MCF 10A (cell line): ENCODE measurements at regions not wholly inside any gene's neighbourhood (a gene's known extent, or its start where the extent isn't known, plus 50 kb on each side); places are given as distances from the start of the nearest gene placed in this dataset.

ENCODE experiments used
- BruUV-seq: library from RNA; stranded (reverse); fragments of 400-500 nt; replicated peaks from 2 replicates; lab custom pipeline; 2021; lab: Mats Ljungman, UMichigan
- CTCF ChIA-PET: fragments of 300-600 bp; sonication (Branson Sonifier 250); formaldehyde crosslinking; extraction: SDS; loops from one replicate; lab custom pipeline; 2021; ENCODE audit warnings: antibody characterized with exemption, inconsistent platforms; lab: Yijun Ruan, JAX
- POLR2A ChIA-PET: fragments of 300-600, 350-650 bp; sonication (Branson Sonifier 250); formaldehyde crosslinking; extraction: SDS; loops from one replicate; lab custom pipeline; 2020; ENCODE audit warnings: antibody characterized with exemption, inconsistent platforms; lab: Yijun Ruan, JAX
- DNase-seq: peaks from one replicate; pipeline ENCODE4 v3.0.0-alpha.2; 2018; ENCODE audit not compliant: unreplicated experiment
- H3K27ac Mint-ChIP-seq: one replicate; pipeline ENCODE4 v1.8.0; 2022; ENCODE audit warnings: mild to moderate bottlenecking, low read depth, mixed read lengths; ENCODE audit not compliant: unreplicated experiment
- H3K27me3 Mint-ChIP-seq: one replicate; pipeline ENCODE4 v1.8.0; 2022; ENCODE audit warnings: mixed read lengths; ENCODE audit not compliant: insufficient read depth, unreplicated experiment
- H3K36me3 Mint-ChIP-seq: one replicate; pipeline ENCODE4 v1.8.0; 2022; ENCODE audit warnings: mild to moderate bottlenecking, moderate library complexity, mixed read lengths; ENCODE audit not compliant: insufficient read depth, unreplicated experiment
- H3K4me1 Mint-ChIP-seq: one replicate; pipeline ENCODE4 v1.8.0; 2022; ENCODE audit warnings: mixed read lengths; ENCODE audit not compliant: insufficient read depth, unreplicated experiment
- H3K4me3 Mint-ChIP-seq: one replicate; pipeline ENCODE4 v1.8.0; 2022; ENCODE audit warnings: mild to moderate bottlenecking, moderate library complexity, mixed read lengths; ENCODE audit not compliant: unreplicated experiment
- H3K9me3 Mint-ChIP-seq: one replicate; pipeline ENCODE4 v1.8.0; 2022; ENCODE audit warnings: mixed read lengths; ENCODE audit not compliant: unreplicated experiment
- intact Hi-C: fragments of 100-400 bp; cut with micrococcal nuclease; formaldehyde crosslinking; loops from 2 replicates; pipeline ENCODE4 v1.14.1; 2022
- TF ChIP-seq, protein P1 (sequence below): fragments of 200-600 bp; IDR thresholded peaks from one replicate; pipeline ENCODE4 v1.8.0; 2022; ENCODE audit warnings: antibody characterized with exemption, mild to moderate bottlenecking; ENCODE audit not compliant: unreplicated experiment

DNA sequence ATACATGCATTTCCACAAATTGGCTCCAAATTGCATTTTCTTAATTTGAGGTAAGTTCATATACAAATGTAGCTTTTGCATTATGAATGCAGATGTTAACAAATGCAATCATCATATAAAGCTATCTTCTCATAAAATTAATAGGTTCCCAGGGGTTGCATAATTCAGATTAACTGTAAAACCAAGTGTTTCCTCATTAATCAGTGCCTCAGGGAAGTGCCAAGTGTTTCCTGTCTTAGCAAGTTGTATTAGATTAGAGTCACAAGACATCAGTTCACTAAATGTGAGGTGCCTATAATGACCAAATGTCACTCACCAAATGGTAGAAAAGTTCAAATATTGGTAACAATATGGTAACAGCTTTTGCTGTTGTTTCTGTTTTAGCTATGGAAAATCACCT is 140.8 kb downstream of the PTGER3 start:
- Mint-ChIP-seq H3K27me3 (peaks cover 24% of the 10 kb centered on the region), H3K9me3 (no peaks in the 10 kb centered on the region), H3K4me3 (no peak overlapping the region), H3K27ac (no peak overlapping the region), H3K4me1 (no peaks in the 10 kb centered on the region), H3K36me3 (no peaks in the 10 kb centered on the region)
- ChIA-PET CTCF (interaction anchor here (0.5 kb wide), 1 partner anchor 25 kb away, joined by 3 read pairs; no protein-coding TSS in a partner anchor), POLR2A (no interaction called here)
- intact Hi-C loops, result no loop called here
- no TSS peak for BruUV-seq
- no peak for DNase-seq
- TF ChIP-seq, protein P1, sequence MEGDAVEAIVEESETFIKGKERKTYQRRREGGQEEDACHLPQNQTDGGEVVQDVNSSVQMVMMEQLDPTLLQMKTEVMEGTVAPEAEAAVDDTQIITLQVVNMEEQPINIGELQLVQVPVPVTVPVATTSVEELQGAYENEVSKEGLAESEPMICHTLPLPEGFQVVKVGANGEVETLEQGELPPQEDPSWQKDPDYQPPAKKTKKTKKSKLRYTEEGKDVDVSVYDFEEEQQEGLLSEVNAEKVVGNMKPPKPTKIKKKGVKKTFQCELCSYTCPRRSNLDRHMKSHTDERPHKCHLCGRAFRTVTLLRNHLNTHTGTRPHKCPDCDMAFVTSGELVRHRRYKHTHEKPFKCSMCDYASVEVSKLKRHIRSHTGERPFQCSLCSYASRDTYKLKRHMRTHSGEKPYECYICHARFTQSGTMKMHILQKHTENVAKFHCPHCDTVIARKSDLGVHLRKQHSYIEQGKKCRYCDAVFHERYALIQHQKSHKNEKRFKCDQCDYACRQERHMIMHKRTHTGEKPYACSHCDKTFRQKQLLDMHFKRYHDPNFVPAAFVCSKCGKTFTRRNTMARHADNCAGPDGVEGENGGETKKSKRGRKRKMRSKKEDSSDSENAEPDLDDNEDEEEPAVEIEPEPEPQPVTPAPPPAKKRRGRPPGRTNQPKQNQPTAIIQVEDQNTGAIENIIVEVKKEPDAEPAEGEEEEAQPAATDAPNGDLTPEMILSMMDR, result no peak

- no peaks in the 10 kb centered on the region for H3K9me3 Mint-ChIP-seq
- H3K36me3 Mint-ChIP-seq, result no peaks in the 10 kb centered on the region
- TF ChIP-seq, protein P1, result no peak
- ChIA-PET POLR2A (no interaction called here), CTCF (no interaction called here)
- DNase-seq, result no peak
- intact Hi-C loops, result no loop called here
- no TSS peak for BruUV-seq
- no peaks in the 10 kb centered on the region for H3K4me1 Mint-ChIP-seq
- H3K27ac Mint-ChIP-seq, result no peak overlapping the region
- peaks cover 14% of the 10 kb centered on the region for H3K27me3 Mint-ChIP-seq
- H3K4me3 Mint-ChIP-seq, result no peak overlapping the region
Measured at GRCh38 chr1:70907563-70908310, 139.9 kb downstream of the PTGER3 start.

- Mint-ChIP-seq H3K4me1 (no peaks in the 10 kb centered on the region), H3K27me3 (peaks cover 4% of the 10 kb centered on the region), H3K36me3 (no peaks in the 10 kb centered on the region), H3K27ac (no peak overlapping the region), H3K9me3 (no peaks in the 10 kb centered on the region), H3K4me3 (no peak overlapping the region)
- ChIA-PET POLR2A (no interaction called here), CTCF (no interaction called here)
- intact Hi-C loops, result no loop called here
- BruUV-seq, result no TSS peak
- no peak for DNase-seq
- TF ChIP-seq, protein P1, result no peak
Measured at GRCh38 chr1:70909262-70909822, 138.3 kb downstream of the PTGER3 start.

DNA sequence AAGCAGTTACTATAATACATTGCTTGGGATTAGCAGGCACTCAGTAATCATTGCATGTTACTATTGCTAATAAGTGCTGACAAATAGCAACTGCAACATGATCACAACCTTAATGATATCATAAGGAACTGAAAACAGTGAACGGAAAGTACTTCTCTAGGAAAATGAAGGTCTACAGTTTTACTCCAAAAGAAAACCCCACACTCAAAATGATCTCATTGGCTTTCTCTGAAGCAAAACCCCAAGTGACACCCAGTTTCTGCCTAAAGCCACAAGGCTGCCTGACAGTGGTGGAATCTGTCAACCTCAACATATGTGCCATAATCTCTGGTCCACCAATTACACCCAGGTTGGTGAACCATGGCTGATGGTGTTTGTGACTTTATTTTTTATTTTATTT is 137.6 kb downstream of the PTGER3 start:
- no peak overlapping the region for H3K4me3 Mint-ChIP-seq
- H3K27ac Mint-ChIP-seq, result no peak overlapping the region
- H3K4me1 Mint-ChIP-seq, result no peaks in the 10 kb centered on the region
- ChIA-PET POLR2A (no interaction called here), CTCF (no interaction called here)
- intact Hi-C loops, result no loop called here
- TF ChIP-seq, protein P1, result no peak
- no peaks in the 10 kb centered on the region for H3K27me3 Mint-ChIP-seq
- H3K9me3 Mint-ChIP-seq, result no peaks in the 10 kb centered on the region
- no peak for DNase-seq
- no TSS peak for BruUV-seq
- H3K36me3 Mint-ChIP-seq, result no peaks in the 10 kb centered on the region
